GM19240 (cell line): ENCODE measurements at regions not wholly inside any gene's neighbourhood (a gene's known extent, or its start where the extent isn't known, plus 50 kb on each side); places are given as distances from the start of the nearest gene placed in this dataset.

ENCODE experiments used
- DNase-seq: peaks from one replicate; pipeline ENCODE4 v3.0.0; 2011; ENCODE audit warnings: low spot score; ENCODE audit not compliant: insufficient read length

GRCh38 chr20:57900226-57900905 lies 190.6 kb upstream of the PMEPA1 start:
- no peak for DNase-seq

DNA sequence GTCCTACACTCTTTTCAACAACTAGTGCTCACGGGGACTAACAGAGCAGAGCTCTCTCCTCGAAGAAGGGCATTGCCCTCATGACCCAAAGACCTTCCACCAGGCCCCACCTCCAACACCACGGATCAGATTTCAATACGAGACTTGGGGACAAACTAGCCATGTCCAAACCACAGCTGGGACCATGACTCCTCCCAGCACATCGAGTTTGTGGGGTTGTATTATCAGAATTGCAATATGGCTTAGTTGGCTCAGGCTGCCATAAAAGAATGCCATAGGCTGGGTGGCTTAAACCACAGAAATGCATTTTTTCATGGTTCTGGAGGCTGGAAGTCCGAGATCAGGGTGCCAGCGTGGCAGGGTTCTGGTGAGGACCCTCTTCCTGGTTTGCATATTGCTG lies 189.7 kb upstream of the PMEPA1 start:
- no peak for DNase-seq

- DNase-seq, result no peak
Observed at GRCh38 chr20:57898332-57898731, 188.5 kb upstream of the PMEPA1 start.

GRCh38 chr20:57897891-57898290 lies 188.1 kb upstream of the PMEPA1 start:
- no peak for DNase-seq

- no peak for DNase-seq
Observed at GRCh38 chr20:57897156-57897874, 187.5 kb upstream of the PMEPA1 start.

DNA sequence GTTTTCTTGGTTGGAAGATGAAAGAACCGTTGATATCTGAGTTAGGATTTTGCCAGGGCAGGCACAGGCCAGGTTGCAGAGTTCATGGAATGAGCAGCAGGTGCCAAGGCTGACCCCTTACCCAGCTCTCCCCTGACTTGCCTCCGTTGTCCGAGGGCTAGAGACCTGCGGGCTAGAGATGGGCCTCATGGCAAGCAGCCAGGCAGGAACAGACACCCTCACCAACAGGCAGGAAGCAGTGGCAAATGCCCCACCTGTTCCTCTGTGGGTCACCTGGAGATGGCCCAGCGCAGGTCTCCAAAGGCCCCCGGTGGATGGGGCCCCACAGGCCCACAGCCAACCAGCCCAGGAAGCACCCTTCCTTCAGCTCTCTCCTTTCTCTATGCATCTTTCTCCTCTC lies 186.7 kb upstream of the PMEPA1 start:
- DNase-seq, result no peak

- no peak for DNase-seq
Observed at GRCh38 chr20:57896017-57896416, 186.2 kb upstream of the PMEPA1 start.

- DNase-seq, result no peak
Observed at GRCh38 chr20:57895161-57895855, 185.5 kb upstream of the PMEPA1 start.

- DNase-seq, result no peak
Observed at GRCh38 chr20:57894522-57894921, 184.7 kb upstream of the PMEPA1 start.

- no peak for DNase-seq
Observed at GRCh38 chr20:57894096-57894495, 184.3 kb upstream of the PMEPA1 start.

GRCh38 chr20:57893366-57893999 lies 183.7 kb upstream of the PMEPA1 start:
- no peak for DNase-seq

- no peak for DNase-seq
Observed at GRCh38 chr20:57892471-57892870, 182.7 kb upstream of the PMEPA1 start.

DNA sequence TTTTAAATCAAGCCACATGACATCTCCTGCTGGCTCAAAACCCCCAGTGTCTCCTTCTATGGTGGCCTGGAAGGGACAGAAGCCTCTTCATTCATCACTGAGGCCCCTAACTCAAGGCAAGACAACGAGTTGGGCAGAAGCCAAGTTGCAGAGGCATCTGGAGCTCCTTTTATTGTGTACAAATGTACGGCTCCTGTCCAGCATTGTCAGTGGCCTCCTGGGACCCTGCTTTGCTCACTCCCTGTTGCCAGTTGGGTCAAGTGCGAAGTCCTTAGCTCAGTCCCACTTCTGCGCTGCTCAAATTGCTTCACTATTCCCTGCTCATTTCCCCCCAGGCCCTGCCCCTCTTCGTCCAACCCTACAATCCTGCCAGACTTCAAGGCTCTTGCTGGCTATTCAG lies 181.2 kb upstream of the PMEPA1 start:
- no peak for DNase-seq

DNA sequence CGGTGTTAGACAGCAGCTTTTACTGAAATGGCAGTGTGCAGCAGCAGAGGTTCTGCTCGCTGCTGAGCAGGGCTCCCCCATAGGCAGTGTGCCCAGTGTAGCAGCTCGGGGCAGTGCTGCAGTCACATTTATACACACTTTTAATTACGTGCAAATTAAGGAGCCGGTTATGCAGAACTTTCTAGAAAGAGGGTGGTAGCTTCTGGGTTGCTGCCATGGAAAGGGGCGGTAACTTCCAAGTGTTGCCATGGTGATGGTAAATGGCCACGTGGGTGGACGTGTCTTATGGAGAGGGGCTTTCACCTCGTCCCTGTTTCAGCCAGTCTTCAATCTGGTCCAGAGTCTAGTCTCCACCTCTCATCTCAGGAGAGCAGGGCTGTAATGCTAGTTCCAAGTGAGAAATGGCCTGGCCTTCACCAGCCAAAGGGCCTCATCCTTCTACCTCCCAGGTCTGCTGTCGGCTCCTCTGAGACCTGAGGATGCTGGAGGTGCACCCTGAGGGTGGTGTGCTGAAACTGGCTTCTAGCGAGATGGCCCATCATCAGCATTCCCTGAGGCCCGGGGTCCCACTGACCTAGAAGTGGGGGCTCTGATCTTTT lies 180.5 kb upstream of the PMEPA1 start:
- DNase-seq, result no peak

DNA sequence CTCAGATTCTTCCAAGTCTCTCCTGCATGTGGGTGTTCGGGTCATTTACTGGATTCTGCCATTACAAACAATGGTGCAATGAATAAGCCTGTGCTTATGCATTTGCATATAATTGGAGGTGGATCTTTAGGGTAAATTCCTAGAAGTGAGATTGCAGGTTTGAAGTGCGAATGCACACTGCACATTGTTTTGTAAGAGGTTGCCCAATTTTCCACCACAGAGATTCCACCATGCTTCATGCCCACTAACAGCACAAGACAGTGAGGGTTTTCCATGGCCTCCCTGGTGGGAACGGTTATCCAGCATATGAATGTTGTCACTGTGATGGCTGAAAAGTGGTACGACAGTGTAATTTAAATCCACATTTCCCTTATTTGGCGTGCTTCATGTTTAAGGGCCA lies 178.8 kb upstream of the PMEPA1 start:
- no peak for DNase-seq

GRCh38 chr20:57884956-57885355 lies 175.1 kb upstream of the PMEPA1 start:
- no peak for DNase-seq

DNA sequence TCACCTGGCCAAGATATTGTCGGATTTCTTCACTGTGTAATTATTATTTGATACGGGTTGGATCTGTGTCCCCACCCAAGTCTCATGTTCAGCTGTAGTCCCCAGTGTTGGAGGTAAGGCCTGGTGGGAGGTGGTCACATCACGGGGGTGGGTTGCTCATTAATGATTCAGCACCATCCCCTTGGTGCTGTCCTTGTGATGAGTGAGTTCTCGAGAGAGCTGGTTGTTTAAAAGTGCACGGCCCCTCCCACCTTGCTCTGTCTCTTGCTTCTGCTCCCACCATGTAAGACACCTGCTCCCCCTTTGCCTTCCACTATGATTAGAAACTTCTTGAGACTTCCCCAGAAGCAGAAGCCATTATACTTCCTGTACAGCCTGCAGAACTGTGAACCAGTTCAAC lies 173.9 kb upstream of the PMEPA1 start:
- no peak for DNase-seq

GRCh38 chr20:57883224-57883623 lies 173.4 kb upstream of the PMEPA1 start:
- no peak for DNase-seq

DNA sequence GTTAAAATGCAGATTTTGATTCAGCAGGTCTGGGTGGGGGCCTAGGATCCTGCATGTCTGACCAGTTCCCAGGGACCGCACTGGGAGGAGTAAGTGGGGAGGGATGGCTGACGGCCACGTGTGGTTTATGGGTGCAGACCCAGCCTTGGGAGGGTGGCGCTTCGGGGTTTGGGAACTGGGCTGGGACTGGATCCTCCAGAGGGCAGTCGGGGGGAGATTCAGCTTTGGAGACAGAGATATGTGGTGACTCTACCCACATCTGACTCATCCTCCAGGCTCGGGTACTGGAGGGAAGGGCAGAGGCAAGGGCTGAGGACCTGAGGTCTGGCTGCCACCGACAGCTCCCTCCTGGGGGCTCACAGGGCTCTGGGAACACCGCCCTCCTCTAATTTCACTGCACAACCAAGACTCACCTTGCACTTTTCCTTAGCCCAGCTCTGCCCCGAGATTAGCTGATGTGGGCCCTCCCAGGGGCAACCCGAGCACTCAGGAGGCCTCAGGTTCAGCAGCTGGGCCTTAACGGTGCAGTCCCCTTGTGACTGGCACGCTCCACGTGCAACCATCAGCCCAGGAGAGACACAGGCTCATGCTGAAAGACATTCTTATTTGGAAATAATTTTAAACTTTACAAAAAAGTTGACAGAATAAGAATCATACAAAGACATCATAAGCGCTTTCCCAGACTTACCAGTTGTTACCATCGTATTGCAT lies 172.8 kb upstream of the PMEPA1 start:
- DNase-seq, result no peak

DNA sequence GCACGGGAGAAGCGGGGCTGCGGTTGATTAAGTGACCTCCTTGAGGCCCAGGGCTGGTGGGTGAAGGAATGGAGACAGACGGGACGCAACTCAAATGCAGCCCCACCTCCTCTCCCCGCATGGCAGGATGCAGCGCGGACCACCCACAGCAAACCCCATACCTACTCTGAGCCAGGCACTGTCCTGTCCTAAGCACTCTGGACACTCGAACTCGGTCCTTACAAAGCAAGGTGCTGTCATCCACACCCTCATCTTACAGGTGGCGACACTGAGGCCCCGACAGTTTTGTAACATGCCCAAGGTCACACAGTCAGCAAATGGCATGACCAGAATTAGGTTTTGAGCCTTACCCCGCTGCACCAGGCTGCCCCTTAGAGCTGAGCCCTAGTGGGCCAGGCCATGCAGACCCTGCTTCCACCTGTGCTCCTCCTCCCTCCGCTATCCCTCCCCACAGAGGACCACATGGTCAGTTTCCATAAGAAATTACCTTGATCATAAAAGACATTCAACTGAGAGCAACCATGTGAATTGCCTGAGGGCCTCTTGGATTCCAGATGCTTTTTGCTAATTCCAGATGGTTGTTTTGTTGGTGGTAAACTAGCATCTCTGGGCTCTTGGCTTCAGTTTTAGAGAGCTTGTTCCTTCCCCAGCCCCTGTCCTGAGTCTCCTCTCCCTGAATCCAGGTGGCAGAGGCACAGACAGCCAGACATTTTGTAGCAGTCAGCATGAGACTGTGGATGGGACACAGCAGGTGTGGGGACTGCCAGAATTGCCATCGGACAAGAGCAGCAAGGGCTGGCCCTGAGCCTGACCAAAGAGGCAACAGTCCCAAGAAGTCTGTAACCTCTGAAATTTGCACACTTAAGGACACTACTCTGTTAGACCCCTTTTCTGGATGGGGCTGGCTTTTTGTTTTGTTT lies 171.9 kb upstream of the PMEPA1 start:
- no peak for DNase-seq
